Heart left ventricle (tissue), 16 donors: ENCODE measurements at regions not wholly inside any gene's neighbourhood (a gene's known extent, or its start where the extent isn't known, plus 50 kb on each side); places are given as distances from the start of the nearest gene placed in this dataset.

Source experiments
- ATAC-seq, 4 donors: fragments of 200-7000 bp; cut with Tn5 transposase; one replicate each; pipeline ENCODE4 v1.9.1; 2020 to 2022; ENCODE audit warnings: moderate library complexity in 4 of 4, mild to moderate bottlenecking in 3 of 4, moderate number of reproducible peaks in 1 of 4
- DNase-seq, 5 donors: peaks; one replicate each; pipeline ENCODE4 v3.0.0-alpha.2; 2020
- H3K27ac ChIP-seq, 12 donors: fragments of 200-600 bp; sonication (generic) in 4 of 12; one replicate each; pipeline versions ENCODE4 v1.5.0 to v1.8.0; 2016 to 2022; ENCODE audit warnings: mild to moderate bottlenecking in 2 of 12
- H3K27me3 ChIP-seq, 9 donors: fragments of 200-600 bp; sonication (generic) in 2 of 9; one replicate each; pipeline versions ENCODE4 v1.5.1 to v1.8.0; 2016 to 2022; ENCODE audit warnings: mild to moderate bottlenecking in 3 of 9
- H3K36me3 ChIP-seq, 9 donors: fragments of 200-600 bp; sonication (generic) in 2 of 9; one replicate each; pipeline versions ENCODE4 v1.5.0 to v1.8.0; 2018 to 2022; ENCODE audit warnings: mild to moderate bottlenecking in 2 of 9
- H3K4me1 ChIP-seq, 12 donors: fragments of 200-600 bp; sonication (generic) in 4 of 12; one replicate each; pipeline versions ENCODE4 v1.5.0 to v1.8.0; 2016 to 2022; ENCODE audit warnings: mild to moderate bottlenecking in 3 of 12
- H3K4me3 ChIP-seq, 12 donors: fragments of 200-600 bp; sonication (generic) in 4 of 12; one replicate each; pipeline versions ENCODE4 v1.5.0 to v1.8.0; 2017 to 2022; ENCODE audit warnings: mild to moderate bottlenecking in 9 of 12, moderate library complexity in 4 of 12
- H3K9me3 ChIP-seq, 12 donors: fragments of 200-600 bp; sonication (generic) in 4 of 12; one replicate each; pipeline versions ENCODE4 v1.5.0 to v1.8.0; 2016 to 2022; ENCODE audit warnings: mild to moderate bottlenecking in 1 of 12
- POLR2A ChIP-seq, 2 donors: fragments of 450-650 bp; IDR thresholded peaks; one replicate each; pipeline ENCODE4 v1.6.1; 2017; ENCODE audit warnings: antibody characterized with exemption in 2 of 2, mild to moderate bottlenecking in 2 of 2, moderate library complexity in 2 of 2
- WGBS, 4 donors: extraction: QIAGEN DNeasy Blood & Tissue Kit in 2 of 4; methylation state at CpG; one replicate each; pipeline versions ENCODE4 v1.1.5 to v1.1.7; 2013 to 2018; 5-methylcytosine and 5-hydroxymethylcytosine counted together
- intact Hi-C, 10 donors: fragments of 100-400 bp; cut with DNase I; formaldehyde crosslinking; loops; one replicate each; pipeline versions ENCODE4 v1.11.1 to v1.14.2; 2022
- TF ChIP-seq, protein P1 (sequence below), 12 donors: fragments of 200-600 bp; sonication (generic) in 4 of 12; IDR thresholded peaks; one replicate each; pipeline versions ENCODE4 v1.5.0 to v1.8.0; 2018 to 2022; ENCODE audit warnings: antibody characterized with exemption in 12 of 12, mild to moderate bottlenecking in 5 of 12
- donor health status: ischemic (EF 13 %, LVEDD 7.1; RV severe dilation, severe dysfunction).
- donor health status: healthy with polysubstance abuse.
- donor health status: DM: no; HTN: yes; CAD: no.
- donor health status: DM: no; HTN: no; CAD: no.
- donor health status: ischemic (EF 25% LVEDD 6.9; RV normal size, moderate dysfunction).
- donor health status: ischemic (EF 25% LVEDD 5.7; RV mildly dilated, moderate dysfunction).
- donor health status: healthy.
- donor health status: DM: yes; HTN: yes; CAD: no.
- donor health status: ischemic (EF 35%, LVEDD 5.7; RV mildly dilated, moderate dysfunction).
- donor health status: nonischemic (EF 11% LVEDD 7.7; RV severe dilation, severe dysfunction).
- donor health status: DM: yes; HTN: yes; CAD: no.
- donor health status: PGD.
- donor health status: ischemic (EF 29% LVEDD 5.4; RV normal size, mild dysfunction).
- donor health status: nonischemic (EF 23%, LVEDD 6.1; RV moderate dilation, normal function).

DNA sequence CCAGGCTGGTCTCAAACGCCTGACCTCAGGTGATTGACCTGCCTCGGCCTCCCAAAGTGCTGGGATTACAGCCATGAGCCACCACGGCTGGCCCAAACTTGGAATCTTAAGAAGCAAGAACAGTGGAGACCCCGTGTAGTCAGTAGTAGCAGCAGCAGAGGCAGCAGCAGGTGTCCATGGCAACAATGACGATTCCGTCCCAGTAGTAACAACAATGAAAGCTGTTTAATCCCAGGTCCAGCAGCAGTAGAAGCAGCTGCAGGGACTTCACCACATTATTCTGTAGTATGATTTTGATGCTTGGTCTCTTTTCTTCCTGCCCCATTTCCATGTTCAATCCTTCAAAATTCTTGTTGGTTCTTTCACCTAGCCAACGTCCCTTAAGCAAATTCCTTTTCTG, 69.6 kb upstream of the KCTD3 start:
- TF ChIP-seq, protein P1, sequence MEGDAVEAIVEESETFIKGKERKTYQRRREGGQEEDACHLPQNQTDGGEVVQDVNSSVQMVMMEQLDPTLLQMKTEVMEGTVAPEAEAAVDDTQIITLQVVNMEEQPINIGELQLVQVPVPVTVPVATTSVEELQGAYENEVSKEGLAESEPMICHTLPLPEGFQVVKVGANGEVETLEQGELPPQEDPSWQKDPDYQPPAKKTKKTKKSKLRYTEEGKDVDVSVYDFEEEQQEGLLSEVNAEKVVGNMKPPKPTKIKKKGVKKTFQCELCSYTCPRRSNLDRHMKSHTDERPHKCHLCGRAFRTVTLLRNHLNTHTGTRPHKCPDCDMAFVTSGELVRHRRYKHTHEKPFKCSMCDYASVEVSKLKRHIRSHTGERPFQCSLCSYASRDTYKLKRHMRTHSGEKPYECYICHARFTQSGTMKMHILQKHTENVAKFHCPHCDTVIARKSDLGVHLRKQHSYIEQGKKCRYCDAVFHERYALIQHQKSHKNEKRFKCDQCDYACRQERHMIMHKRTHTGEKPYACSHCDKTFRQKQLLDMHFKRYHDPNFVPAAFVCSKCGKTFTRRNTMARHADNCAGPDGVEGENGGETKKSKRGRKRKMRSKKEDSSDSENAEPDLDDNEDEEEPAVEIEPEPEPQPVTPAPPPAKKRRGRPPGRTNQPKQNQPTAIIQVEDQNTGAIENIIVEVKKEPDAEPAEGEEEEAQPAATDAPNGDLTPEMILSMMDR (IDR thresholded peaks at IDR 0.05) = no peak
- TF ChIP-seq POLR2A (IDR thresholded peaks at IDR 0.05) = no peak
- no peaks in the 10 kb centered on the region for H3K9me3 ChIP-seq
- H3K4me3 ChIP-seq = no peak overlapping the region
- H3K36me3 ChIP-seq = no peaks in the 10 kb centered on the region
- no peaks in the 10 kb centered on the region for H3K4me1 ChIP-seq
- H3K27ac ChIP-seq = no peak overlapping the region
- DNase-seq = no peak
- intact Hi-C loops = loop anchor here in 1 of 10 donors (10.0 kb wide), 1 partner anchor 673 kb away; no protein-coding TSS in a partner anchor
- no peak for ATAC-seq
- WGBS, 4 donors = 85 to 96% (median 87%) methylated on average over 7 of the region's 7 CpGs
- H3K27me3 ChIP-seq = peaks cover 0 to 6% (median 0%) of the 10 kb centered on the region in 9 donors

DNA sequence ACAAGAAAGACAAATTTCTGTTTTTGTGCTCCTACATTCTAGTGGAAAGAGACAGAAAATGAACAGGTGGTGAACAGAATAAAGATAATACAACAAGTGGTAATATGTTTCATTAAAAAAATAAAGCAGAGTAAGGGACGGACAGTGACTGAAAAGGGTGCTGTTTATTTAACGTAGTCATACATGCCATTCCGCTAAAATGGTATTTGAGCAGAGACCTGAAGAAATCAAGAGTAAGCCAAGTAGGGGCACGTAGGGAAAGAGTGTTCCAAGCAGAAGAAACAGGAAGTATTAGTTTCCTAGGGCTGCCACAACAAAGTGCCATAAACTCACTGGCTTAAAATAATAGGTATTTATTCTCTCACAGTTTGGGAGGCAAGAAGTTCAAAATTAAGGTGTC, 65.6 kb upstream of the KCTD3 start:
- Histone ChIP-seq H3K4me1 (no peaks in the 10 kb centered on the region), H3K4me3 (no peak overlapping the region), H3K27me3 (peaks cover 0 to 6% (median 0%) of the 10 kb centered on the region in 9 donors), H3K36me3 (no peaks in the 10 kb centered on the region), H3K9me3 (no peaks in the 10 kb centered on the region), H3K27ac (no peak overlapping the region)
- intact Hi-C loops = loop anchor here in 2 of 10 donors (1.0 to 10.0 kb wide), 2 partner anchors 13 to 97 kb away; no protein-coding TSS in a partner anchor
- TF ChIP-seq, protein P1 (IDR thresholded peaks at IDR 0.05) = no peak
- TF ChIP-seq POLR2A (IDR thresholded peaks at IDR 0.05) = no peak
- WGBS, 4 donors = 79 to 86% (median 82%) methylated on average over 4 of the region's 4 CpGs
- ATAC-seq (no peak), DNase-seq (no peak)

DNA sequence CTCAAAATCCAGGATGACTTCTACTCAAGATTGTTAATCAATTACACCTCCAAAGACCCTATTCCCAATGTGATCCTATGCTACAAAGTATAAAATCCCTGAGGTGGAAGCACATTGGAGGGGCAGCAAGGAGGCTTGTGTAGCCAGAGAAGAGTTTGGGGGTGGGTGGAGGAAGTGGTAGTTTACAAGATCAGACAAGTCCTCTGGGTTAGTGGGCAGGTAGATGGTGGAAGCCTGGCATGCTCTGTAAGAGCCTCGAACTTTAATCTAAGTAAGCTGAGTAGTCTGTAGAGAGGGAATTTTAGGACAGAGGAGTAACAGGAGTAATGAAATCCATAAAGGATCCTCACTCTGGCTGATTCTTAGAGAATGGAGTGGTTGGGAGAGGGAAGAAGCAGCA, 65.0 kb upstream of the KCTD3 start:
- ATAC-seq (no peak), DNase-seq (no peak)
- Histone ChIP-seq H3K4me3 (no peak overlapping the region), H3K36me3 (no peaks in the 10 kb centered on the region), H3K27me3 (peaks cover 0 to 6% (median 0%) of the 10 kb centered on the region in 9 donors), H3K27ac (no peak overlapping the region), H3K4me1 (no peaks in the 10 kb centered on the region), H3K9me3 (no peaks in the 10 kb centered on the region)
- WGBS, 4 donors = 70 to 86% (median 77%) methylated on average over 1 of the region's 1 CpG
- intact Hi-C loops = loop anchor here in 1 of 10 donors (10.0 kb wide), 1 partner anchor 97 kb away; no protein-coding TSS in a partner anchor
- TF ChIP-seq POLR2A (IDR thresholded peaks at IDR 0.05) = no peak

- Histone ChIP-seq H3K9me3 (peaks cover 0 to 39% (median 16%) of the 10 kb centered on the region in 12 donors), H3K36me3 (no peaks in the 10 kb centered on the region), H3K4me1 (no peaks in the 10 kb centered on the region), H3K27ac (no peak overlapping the region), H3K4me3 (no peak overlapping the region), H3K27me3 (no peaks in the 10 kb centered on the region)
- WGBS, 4 donors = 61 to 77% (median 69%) methylated on average over 1 of the region's 1 CpG
- intact Hi-C loops = loop anchor here in 1 of 10 donors (10.0 kb wide), 1 partner anchor 102 kb away; no protein-coding TSS in a partner anchor
- no peak for ATAC-seq
- no peak for DNase-seq
- TF ChIP-seq, protein P1 (IDR thresholded peaks at IDR 0.05) = no peak
- TF ChIP-seq POLR2A (IDR thresholded peaks at IDR 0.05) = no peak
Observed at GRCh38 chr1:215507119-215507518, 60.0 kb upstream of the KCTD3 start.

GRCh38 chr1:215508311-215508710, 58.8 kb upstream of the KCTD3 start:
- Histone ChIP-seq H3K27me3 (no peaks in the 10 kb centered on the region), H3K27ac (no peak overlapping the region), H3K4me1 (no peaks in the 10 kb centered on the region), H3K4me3 (no peak overlapping the region), H3K36me3 (no peaks in the 10 kb centered on the region), H3K9me3 (peaks cover 0 to 51% (median 16%) of the 10 kb centered on the region in 12 donors)
- ATAC-seq (no peak), DNase-seq (no peak)
- intact Hi-C loops = loop anchor here in 1 of 10 donors (10.0 kb wide), 1 partner anchor 104 kb away; no protein-coding TSS in a partner anchor
- TF ChIP-seq, protein P1 (IDR thresholded peaks at IDR 0.05) = no peak
- no peak for TF ChIP-seq POLR2A (IDR thresholded peaks at IDR 0.05)
- WGBS, 4 donors = 76 to 80% (median 79%) methylated on average over 3 of the region's 3 CpGs
